ENCODE measurements at regions not wholly inside any gene's neighbourhood (a gene's known extent, or its start where the extent isn't known, plus 50 kb on each side); places are given as distances from the start of the nearest gene placed in this dataset.

DNA sequence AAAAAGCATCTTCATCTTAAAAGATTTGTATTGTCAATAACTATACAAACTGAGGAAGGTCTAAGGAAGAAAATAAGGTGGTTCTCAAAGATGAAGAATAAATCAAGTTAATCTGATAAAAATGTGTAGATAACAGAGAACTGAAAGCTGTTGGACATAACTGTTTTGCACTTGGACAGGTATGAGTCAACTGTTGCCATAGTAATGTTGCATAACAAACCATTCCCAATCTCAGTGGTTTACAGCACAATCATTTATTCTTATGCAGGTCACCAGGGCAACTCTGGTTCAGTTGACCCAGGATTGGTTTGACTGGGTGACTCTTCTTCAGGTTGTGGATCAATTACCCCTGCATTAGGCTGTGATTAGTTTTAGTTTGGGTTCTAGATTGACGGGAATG, 2197.7 kb downstream of the ARAP2 start:
- DNase-seq (ENCODE audit: low read depth) = peak; percentile 56
- H3K27me3 ChIP-seq (ENCODE audit: control insufficient read depth, insufficient read depth, low read length) = no peaks in the 10 kb centered on the region
- TF ChIP-seq, protein P1, sequence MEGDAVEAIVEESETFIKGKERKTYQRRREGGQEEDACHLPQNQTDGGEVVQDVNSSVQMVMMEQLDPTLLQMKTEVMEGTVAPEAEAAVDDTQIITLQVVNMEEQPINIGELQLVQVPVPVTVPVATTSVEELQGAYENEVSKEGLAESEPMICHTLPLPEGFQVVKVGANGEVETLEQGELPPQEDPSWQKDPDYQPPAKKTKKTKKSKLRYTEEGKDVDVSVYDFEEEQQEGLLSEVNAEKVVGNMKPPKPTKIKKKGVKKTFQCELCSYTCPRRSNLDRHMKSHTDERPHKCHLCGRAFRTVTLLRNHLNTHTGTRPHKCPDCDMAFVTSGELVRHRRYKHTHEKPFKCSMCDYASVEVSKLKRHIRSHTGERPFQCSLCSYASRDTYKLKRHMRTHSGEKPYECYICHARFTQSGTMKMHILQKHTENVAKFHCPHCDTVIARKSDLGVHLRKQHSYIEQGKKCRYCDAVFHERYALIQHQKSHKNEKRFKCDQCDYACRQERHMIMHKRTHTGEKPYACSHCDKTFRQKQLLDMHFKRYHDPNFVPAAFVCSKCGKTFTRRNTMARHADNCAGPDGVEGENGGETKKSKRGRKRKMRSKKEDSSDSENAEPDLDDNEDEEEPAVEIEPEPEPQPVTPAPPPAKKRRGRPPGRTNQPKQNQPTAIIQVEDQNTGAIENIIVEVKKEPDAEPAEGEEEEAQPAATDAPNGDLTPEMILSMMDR (IDR thresholded peaks at IDR 0.05; ENCODE audit: insufficient read depth, low read length, poor library complexity, severe bottlenecking) = no peak

DNA sequence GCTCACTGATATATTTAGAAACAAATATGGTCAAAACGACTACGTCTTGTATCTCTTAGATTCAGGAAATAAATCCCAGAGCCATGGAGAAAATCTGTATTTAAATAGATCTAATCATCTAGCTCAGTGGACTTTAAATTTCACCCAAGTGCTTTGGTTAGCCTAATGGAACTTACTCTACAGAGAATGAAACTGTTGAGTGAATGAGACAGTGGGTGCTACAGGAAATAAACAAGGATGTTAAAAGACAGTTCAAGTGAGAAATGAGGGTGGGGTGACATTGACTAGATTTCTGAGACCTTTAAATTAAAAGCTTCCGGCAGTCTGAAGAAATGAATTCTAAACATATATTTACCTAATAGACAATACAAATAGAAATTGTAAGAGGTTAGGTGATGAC, 2197.0 kb downstream of the ARAP2 start:
- TF ChIP-seq, protein P1 (IDR thresholded peaks at IDR 0.05; ENCODE audit: insufficient read depth, low read length, poor library complexity, severe bottlenecking) = no peak

More for the DNA sequence above, 2197.7 kb downstream of the ARAP2 start:
- Histone ChIP-seq H3K4me3 (ENCODE audit: low read depth, low read length) (no peak overlapping the region), H3K36me3 (ENCODE audit: control insufficient read depth, insufficient read depth, low read length) (no peaks in the 10 kb centered on the region)

DNA sequence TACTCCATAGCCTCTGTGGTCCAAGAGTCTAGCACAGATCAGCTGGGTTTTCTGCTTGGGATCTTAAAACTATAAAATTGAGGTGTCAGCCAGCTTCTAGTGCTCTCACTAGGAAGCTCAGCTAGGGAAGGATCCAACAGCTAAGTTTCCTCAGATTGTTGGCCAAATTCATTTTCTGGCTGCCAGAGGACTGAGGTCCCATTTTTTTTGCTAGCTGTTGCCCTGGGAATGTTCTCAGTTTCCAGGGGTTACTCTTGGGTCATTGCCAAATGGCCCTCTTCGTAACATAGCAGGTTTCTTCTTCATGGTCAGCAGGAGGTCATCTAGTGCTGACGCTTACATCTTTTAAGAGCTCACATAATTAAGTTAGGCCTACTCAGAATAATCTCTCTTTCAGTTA, 2178.2 kb downstream of the ARAP2 start:
- no peak for DNase-seq (ENCODE audit: low read depth)
- no peaks in the 10 kb centered on the region for H3K36me3 ChIP-seq (ENCODE audit: control insufficient read depth, insufficient read depth, low read length)
- H3K4me3 ChIP-seq (ENCODE audit: low read depth, low read length) = no peak overlapping the region
- H3K27me3 ChIP-seq (ENCODE audit: control insufficient read depth, insufficient read depth, low read length) = no peaks in the 10 kb centered on the region
- TF ChIP-seq, protein P1 (IDR thresholded peaks at IDR 0.05; ENCODE audit: insufficient read depth, low read length, poor library complexity, severe bottlenecking) = no peak

More for the DNA sequence above, 2197.0 kb downstream of the ARAP2 start:
- Histone ChIP-seq H3K36me3 (ENCODE audit: control insufficient read depth, insufficient read depth, low read length) (no peaks in the 10 kb centered on the region), H3K4me3 (ENCODE audit: low read depth, low read length) (no peak overlapping the region), H3K27me3 (ENCODE audit: control insufficient read depth, insufficient read depth, low read length) (no peaks in the 10 kb centered on the region)
- no peak for DNase-seq (ENCODE audit: low read depth)

DNA sequence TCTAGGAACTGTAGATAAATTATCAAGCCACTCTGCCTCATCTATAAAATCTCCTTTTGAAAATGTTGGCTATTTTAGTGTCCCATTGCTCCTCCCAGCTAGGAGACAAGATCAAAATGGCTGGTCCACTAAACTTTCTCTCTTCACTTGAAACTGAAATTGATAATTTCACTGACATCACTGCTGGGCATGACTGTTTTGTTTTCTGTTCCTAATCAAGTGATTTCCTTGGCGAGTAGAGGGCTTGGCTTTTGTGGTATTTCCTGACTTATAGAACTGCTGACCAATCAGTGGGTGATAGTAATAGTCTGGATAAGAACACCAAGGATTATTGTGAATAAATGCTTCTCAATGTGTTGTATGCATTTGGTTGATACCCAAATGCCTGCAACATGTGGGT, 2152.9 kb downstream of the ARAP2 start:
- H3K27me3 ChIP-seq (ENCODE audit: control insufficient read depth, insufficient read depth, low read length) = no peaks in the 10 kb centered on the region
- DNase-seq (ENCODE audit: low read depth) = no peak
- H3K4me3 ChIP-seq (ENCODE audit: low read depth, low read length) = no peak overlapping the region
- H3K36me3 ChIP-seq (ENCODE audit: control insufficient read depth, insufficient read depth, low read length) = no peaks in the 10 kb centered on the region
- TF ChIP-seq, protein P1 (IDR thresholded peaks at IDR 0.05; ENCODE audit: insufficient read depth, low read length, poor library complexity, severe bottlenecking) = no peak

DNA sequence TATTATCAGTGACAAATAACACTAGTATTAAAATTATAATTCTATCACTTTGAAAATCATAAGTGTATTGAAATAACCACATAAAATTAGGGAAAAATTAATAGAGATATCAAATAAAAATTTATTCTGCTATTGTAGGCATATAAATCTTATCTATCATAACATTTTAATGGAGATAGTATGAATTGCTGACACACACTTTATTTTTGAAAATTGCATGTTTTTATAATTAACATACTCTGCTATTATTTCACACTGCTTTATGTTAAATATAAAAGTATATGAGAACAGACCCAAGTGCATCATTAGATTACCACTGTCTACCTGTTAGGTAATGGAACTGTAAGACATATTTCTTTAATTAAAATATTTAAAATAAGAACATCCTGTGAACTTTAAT, 2150.2 kb downstream of the ARAP2 start:
- Histone ChIP-seq H3K36me3 (ENCODE audit: control insufficient read depth, insufficient read depth, low read length) (no peaks in the 10 kb centered on the region), H3K4me3 (ENCODE audit: low read depth, low read length) (no peak overlapping the region), H3K27me3 (ENCODE audit: control insufficient read depth, insufficient read depth, low read length) (no peaks in the 10 kb centered on the region)
- TF ChIP-seq, protein P1 (IDR thresholded peaks at IDR 0.05; ENCODE audit: insufficient read depth, low read length, poor library complexity, severe bottlenecking) = no peak
- DNase-seq (ENCODE audit: low read depth) = no peak

DNA sequence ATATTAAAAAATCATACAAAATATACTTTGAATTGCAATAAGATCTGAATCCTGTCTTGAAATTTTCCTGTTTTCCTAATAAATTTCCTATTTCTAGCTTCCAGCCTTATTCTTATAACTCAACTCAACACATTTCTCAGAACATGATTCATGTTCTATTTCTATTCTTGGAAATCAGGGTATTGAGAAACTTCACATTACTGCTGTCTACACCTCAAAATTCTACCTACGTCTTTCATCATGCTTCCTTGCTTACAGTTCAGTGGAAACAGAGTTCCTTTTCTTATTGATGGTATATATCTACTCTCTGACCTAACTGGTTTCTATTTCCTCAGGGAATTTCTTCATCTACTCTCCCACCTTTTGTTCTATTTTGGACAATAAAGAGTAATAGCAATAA, 2139.0 kb downstream of the ARAP2 start:
- no peak overlapping the region for H3K4me3 ChIP-seq (ENCODE audit: low read depth, low read length)
- H3K27me3 ChIP-seq (ENCODE audit: control insufficient read depth, insufficient read depth, low read length) = no peaks in the 10 kb centered on the region
- DNase-seq (ENCODE audit: low read depth) = no peak
- no peaks in the 10 kb centered on the region for H3K36me3 ChIP-seq (ENCODE audit: control insufficient read depth, insufficient read depth, low read length)
- TF ChIP-seq, protein P1 (IDR thresholded peaks at IDR 0.05; ENCODE audit: insufficient read depth, low read length, poor library complexity, severe bottlenecking) = no peak

All from kidney epithelial cell (primary cell).